NT2/D1 (cell line): ENCODE measurements at regions not wholly inside any gene's neighbourhood (a gene's known extent, or its start where the extent isn't known, plus 50 kb on each side); places are given as distances from the start of the nearest gene placed in this dataset.
"Not testable (repeated sequence)": the region's sequence is repeated elsewhere in the genome, so short reads cannot be mapped to it uniquely, and the experiment has no call there.

Experiments used
- DNase-seq: peaks from one replicate; pipeline ENCODE4 v3.0.0-alpha.2; 2011; ENCODE audit warnings: low read depth, low spot score
- H3K27me3 ChIP-seq: 2 replicates; pipeline ENCODE4 v1.6.0; 2011; ENCODE audit warnings: mild to moderate bottlenecking; ENCODE audit not compliant: insufficient read length, insufficient read depth
- H3K36me3 ChIP-seq: 2 replicates; pipeline ENCODE4 v1.6.1; 2011; ENCODE audit warnings: mild to moderate bottlenecking, low read length, mixed read lengths; ENCODE audit not compliant: insufficient read depth, insufficient read length
- H3K4me1 ChIP-seq: 2 replicates; pipeline ENCODE4 v1.5.1; 2011; ENCODE audit not compliant: insufficient read depth, insufficient read length
- H3K4me3 ChIP-seq: 2 replicates; pipeline ENCODE4 v1.5.1; 2011; ENCODE audit warnings: low read depth; ENCODE audit not compliant: insufficient read length
- H3K9ac ChIP-seq: 2 replicates; pipeline ENCODE4 v1.6.0; 2011; ENCODE audit warnings: low read depth; ENCODE audit not compliant: insufficient read length
- H3K9me3 ChIP-seq: 2 replicates; pipeline ENCODE4 v1.5.1; 2011; ENCODE audit warnings: mild to moderate bottlenecking, low read length; ENCODE audit not compliant: insufficient read depth
- SUZ12 ChIP-seq: IDR thresholded peaks from 2 replicates; pipeline ENCODE4 v1.6.1; 2011; ENCODE audit not compliant: insufficient read length, insufficient read depth; ENCODE audit errors: extremely low read depth
- YY1 ChIP-seq: IDR thresholded peaks from 2 replicates; pipeline ENCODE4 v1.6.1; 2011; ENCODE audit not compliant: insufficient read length, insufficient read depth
- ZNF274 ChIP-seq: IDR thresholded peaks from 2 replicates; pipeline ENCODE4 v1.6.1; 2011; ENCODE audit warnings: mild to moderate bottlenecking, low read depth, low read length

GRCh38 chr2:184053326-184053725 lies 545.0 kb upstream of the ZNF804A start:
- Histone ChIP-seq H3K36me3 (no peaks in the 10 kb centered on the region), H3K9me3 (no peaks in the 10 kb centered on the region), H3K9ac (no peak overlapping the region), H3K27me3 (no peaks in the 10 kb centered on the region), H3K4me1 (no peaks in the 10 kb centered on the region), H3K4me3 (no peak overlapping the region)
- TF ChIP-seq YY1 (no peak), SUZ12 (no peak), ZNF274 (no peak)
- DNase-seq = no peak

- not testable (repeated sequence) for H3K4me3 ChIP-seq, DNase-seq, H3K9ac ChIP-seq, H3K27me3 ChIP-seq, H3K9me3 ChIP-seq, H3K4me1 ChIP-seq, H3K36me3 ChIP-seq
Observed at GRCh38 chr2:184054419-184054818, 543.9 kb upstream of the ZNF804A start.

- Histone ChIP-seq H3K36me3 (no peaks in the 10 kb centered on the region), H3K27me3 (no peaks in the 10 kb centered on the region), H3K9me3 (no peaks in the 10 kb centered on the region), H3K9ac (no peak overlapping the region), H3K4me1 (no peaks in the 10 kb centered on the region), H3K4me3 (no peak overlapping the region)
- TF ChIP-seq YY1 = no peak
- no peak for TF ChIP-seq ZNF274
- DNase-seq = no peak
Observed at GRCh38 chr2:184057910-184058309, 540.4 kb upstream of the ZNF804A start.

- not testable (repeated sequence) for H3K4me3 ChIP-seq, DNase-seq
Observed at GRCh38 chr2:184060268-184060667, 538.1 kb upstream of the ZNF804A start.

GRCh38 chr2:184067502-184067901 lies 530.8 kb upstream of the ZNF804A start:
- H3K4me1 ChIP-seq = no peaks in the 10 kb centered on the region
- H3K9ac ChIP-seq = no peak overlapping the region
- TF ChIP-seq ZNF274 (no peak), YY1 (no peak), SUZ12 (no peak)
- 0 out of 2 replicates have a peak, but pooled peaks cover 4% of the 10 kb centered on the region for H3K9me3 ChIP-seq
- H3K4me3 ChIP-seq = no peak overlapping the region
- H3K27me3 ChIP-seq = no peaks in the 10 kb centered on the region
- DNase-seq = peak; percentile 2
- H3K36me3 ChIP-seq = no peaks in the 10 kb centered on the region

More at GRCh38 chr2:184060268-184060667, 538.1 kb upstream of the ZNF804A start:
- not testable (repeated sequence) for H3K27me3 ChIP-seq, H3K9me3 ChIP-seq, H3K36me3 ChIP-seq, H3K4me1 ChIP-seq, H3K9ac ChIP-seq

- H3K4me3 ChIP-seq = no peak overlapping the region
- no peak for DNase-seq
- H3K9ac ChIP-seq = no peak overlapping the region
- TF ChIP-seq ZNF274 (no peak), YY1 (no peak), SUZ12 (no peak)
- no peaks in the 10 kb centered on the region for H3K27me3 ChIP-seq
- H3K4me1 ChIP-seq = no peaks in the 10 kb centered on the region
- no peaks in the 10 kb centered on the region for H3K36me3 ChIP-seq
- H3K9me3 ChIP-seq = no peaks in the 10 kb centered on the region
Observed at GRCh38 chr2:184072470-184072869, 525.9 kb upstream of the ZNF804A start.

- no peak overlapping the region for H3K4me3 ChIP-seq
- no peaks in the 10 kb centered on the region for H3K9me3 ChIP-seq
- no peaks in the 10 kb centered on the region for H3K36me3 ChIP-seq
- no peak for TF ChIP-seq ZNF274
- no peak for TF ChIP-seq YY1
- TF ChIP-seq SUZ12 = no peak
- no peak overlapping the region for H3K9ac ChIP-seq
- H3K4me1 ChIP-seq = no peaks in the 10 kb centered on the region
- H3K27me3 ChIP-seq = no peaks in the 10 kb centered on the region
- DNase-seq = no peak
Observed at GRCh38 chr2:184078496-184078895, 519.8 kb upstream of the ZNF804A start.

- no peaks in the 10 kb centered on the region for H3K9me3 ChIP-seq
Observed at GRCh38 chr2:184091456-184091855, 506.9 kb upstream of the ZNF804A start.

More at GRCh38 chr2:184091456-184091855, 506.9 kb upstream of the ZNF804A start:
- H3K4me1 ChIP-seq = no peaks in the 10 kb centered on the region
- TF ChIP-seq YY1 (no peak), SUZ12 (no peak), ZNF274 (no peak)
- H3K36me3 ChIP-seq = no peaks in the 10 kb centered on the region
- H3K9ac ChIP-seq = no peak overlapping the region
- no peaks in the 10 kb centered on the region for H3K27me3 ChIP-seq
- DNase-seq = no peak
- no peak overlapping the region for H3K4me3 ChIP-seq
